ENCODE measurements at regions not wholly inside any gene's neighbourhood (a gene's known extent, or its start where the extent isn't known, plus 50 kb on each side); places are given as distances from the start of the nearest gene placed in this dataset.

DNA sequence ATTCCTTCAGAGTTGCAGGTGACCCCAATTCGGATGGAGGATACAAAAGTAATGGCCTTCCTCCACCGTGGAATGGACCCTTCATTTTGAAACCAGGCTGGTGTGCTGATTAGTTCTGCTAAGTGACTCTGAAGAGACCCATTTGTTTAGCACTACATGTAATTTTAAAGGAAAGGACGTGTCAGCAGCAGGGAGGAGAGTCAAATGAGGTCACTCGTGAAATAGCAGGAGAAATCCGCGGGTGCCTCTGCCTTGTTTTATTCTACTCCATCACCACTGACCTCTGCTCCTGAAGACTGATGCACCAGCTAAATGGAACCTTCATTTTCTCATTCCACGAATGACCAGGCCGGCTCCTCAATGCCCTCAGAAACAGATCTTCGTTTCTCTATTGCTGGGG, 589.2 kb downstream of the CDH11 start:
- DNase-seq, result no peak

- no peak for DNase-seq
Measured at GRCh38 chr16:64532117-64532516, 589.7 kb downstream of the CDH11 start.

DNA sequence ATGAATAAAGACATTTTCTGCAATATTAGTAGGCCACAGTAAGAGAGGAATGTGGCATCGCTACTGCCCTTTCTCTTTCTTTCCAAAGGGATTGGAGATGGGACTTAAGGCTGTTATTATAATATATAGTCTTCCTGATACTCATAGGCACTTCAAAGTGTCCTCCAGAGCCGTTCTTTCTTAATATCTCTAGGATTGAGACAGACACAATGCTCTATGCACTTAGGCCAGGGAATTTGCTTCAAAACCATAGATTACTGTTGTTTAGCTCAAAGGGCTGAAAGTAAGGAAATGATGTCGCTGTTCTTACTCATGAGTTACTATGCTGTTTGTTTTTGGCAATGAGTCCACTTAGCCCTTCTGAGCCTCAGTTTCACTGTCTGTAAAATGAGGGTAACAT, 590.5 kb downstream of the CDH11 start:
- no peak for DNase-seq

GRCh38 chr16:64522548-64522947, 599.3 kb downstream of the CDH11 start:
- DNase-seq, result no peak

- DNase-seq, result no peak
Measured at GRCh38 chr16:64513871-64514270, 608.0 kb downstream of the CDH11 start.

DNA sequence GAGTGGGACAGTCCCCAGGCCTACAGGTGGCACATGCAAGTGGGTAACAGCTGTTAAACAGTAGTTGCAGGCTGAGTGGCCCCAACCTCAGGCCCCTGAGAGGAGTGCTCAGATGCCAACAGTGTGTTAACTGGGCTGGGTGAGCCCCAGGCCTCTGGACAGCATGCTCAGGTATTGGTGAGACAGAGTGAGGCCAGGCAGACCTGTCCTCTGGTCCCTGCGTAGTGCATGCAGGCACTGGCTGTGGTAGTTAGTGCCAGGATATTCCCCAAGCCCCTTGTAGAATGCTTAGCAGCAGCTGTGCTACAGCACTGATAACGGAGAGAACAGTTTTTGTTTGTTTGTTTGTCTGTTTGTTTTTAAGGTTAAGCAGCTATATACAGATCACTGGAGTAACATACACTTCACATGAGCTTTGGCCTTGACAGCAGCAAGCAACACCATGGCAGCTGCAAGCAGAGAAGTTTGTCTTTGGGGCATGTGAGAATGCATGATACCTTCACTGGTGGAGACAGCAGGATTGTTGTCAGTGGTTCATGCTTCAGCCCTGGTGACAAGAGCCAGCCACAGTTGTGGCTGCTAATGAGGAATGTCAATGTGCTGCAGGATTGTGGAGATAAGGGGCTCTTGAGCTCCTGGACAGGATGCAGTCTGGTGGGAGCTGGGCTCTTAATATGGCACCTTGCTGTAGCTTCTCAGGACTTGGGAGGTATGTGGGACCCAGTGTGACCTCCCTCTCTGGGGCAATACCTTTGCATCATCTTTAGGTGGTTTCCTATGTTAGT, 614.4 kb downstream of the CDH11 start:
- DNase-seq, result no peak

DNA sequence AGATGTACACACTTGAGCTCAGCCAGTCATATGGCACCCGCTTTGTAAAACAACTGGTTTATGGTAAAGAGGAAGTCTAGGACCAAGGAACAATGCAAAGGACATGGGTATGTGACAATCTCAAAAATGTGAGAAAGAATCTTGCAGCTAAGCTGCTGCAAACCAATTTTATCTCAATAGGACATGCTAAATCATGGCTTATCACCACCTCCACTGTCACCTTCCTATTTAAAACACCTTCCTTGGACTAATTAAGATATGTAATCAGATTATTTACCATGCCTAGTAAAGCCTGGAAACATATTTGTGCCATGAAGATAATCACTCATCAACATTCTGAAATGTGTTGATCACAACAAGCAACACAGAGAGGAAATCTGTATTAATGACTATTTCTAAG, 622.7 kb downstream of the CDH11 start:
- no peak for DNase-seq

DNA sequence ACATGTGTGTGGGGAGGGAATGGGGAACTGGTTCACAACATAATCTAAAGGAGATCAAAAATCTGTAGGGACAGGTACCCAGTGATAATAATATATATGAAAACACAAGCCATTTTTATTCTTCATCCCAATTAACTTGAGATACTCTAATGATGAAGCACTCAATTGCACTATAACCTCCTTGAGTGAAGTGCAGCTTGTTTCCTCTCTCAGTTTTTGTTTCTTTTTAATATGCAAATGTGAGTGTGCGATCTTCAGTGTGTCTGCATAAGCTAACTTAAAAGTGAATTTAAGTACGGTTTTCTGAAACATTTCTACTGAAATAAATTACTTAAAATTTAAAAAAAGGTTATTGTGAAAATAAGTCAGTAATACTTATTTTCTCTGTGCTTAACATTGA, 623.5 kb downstream of the CDH11 start:
- DNase-seq, result no peak

GRCh38 chr16:64493709-64494108, 628.2 kb downstream of the CDH11 start:
- DNase-seq, result no peak

DNA sequence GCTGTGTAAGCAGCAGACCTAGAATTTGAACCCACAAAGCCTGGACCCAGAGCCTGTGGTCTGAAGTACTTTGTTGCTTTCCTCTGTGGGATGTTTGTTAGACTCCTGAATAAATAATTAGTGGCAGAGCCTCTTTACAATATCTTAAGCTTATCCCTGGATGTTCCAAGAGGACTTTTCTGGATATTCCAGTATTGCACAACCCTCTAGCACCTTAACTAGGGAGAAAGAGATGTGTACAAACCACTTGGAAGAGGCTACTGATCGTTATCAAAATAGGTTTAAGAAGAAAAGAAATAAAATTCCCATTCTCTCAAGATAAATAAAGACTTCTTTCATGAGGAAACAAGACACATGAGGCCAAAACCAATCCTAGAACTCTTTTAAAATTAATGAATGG, 632.4 kb downstream of the CDH11 start:
- DNase-seq, result no peak

DNA sequence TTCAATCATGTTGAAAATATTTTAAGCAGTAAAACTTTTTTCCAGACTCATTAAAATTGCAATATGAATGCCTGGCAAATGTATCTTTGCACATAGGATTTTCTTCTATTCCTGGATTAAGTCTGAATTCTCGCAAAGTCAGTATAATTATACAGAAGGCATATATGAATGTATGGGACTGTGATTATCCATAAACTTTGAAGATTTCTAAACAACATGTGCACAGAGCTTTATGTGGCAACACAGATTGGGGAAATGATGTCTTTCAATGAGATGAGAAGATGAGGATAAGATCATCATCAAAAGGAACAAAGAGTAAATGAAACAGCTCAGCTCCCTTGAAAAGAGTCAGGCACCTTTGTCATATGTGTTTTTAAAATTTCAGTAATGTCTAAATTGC, 635.3 kb downstream of the CDH11 start:
- DNase-seq, result no peak

DNA sequence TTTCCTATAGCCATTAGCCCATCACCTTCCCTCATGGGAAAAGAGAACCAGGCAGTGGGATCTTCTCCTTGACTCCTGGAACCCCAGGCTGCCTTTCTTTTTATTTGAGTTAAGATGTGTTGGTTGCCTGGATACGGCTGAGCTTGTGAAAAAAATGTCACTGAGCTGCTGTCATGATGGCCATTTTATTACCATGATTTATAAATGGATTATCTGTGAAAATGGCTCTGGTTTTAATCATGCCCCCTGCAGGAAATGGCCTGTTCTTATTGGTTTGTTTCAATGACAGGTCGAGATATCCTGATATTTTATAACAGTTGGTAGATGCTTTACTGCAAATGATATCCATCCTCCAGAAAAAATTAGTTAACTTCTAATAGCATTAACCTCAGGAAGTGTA, 640.4 kb downstream of the CDH11 start:
- DNase-seq, result no peak

DNA sequence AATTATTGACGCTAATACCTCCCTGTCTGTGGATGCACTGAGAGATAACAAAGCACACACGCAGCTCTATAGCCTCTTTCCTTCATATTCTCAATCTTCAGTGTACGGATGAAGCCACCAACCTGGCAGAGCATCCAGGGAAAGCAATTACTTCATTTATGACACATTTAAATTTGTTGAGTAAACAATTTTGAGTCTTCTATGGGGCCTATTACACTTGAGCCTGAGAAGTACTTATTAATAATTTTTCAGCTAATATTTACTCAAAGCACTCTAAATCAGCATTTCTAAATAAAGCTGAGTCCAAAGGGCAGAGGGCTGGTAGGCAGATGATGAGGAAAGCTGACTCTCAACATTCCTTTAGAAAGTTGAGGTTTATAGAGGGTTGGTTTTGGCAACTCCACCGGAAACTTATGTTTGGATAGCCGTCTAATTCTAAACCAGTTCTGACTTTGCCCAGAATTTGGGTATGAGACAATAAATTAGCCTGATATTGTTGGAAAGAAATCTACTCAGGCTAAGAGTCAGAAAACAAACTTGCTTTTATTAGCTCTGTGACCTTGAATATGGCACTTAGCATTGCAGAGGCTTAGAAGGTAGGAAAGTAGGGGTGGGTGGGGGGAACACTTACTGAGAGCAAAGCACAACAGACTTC, 643.5 kb downstream of the CDH11 start:
- no peak for DNase-seq

GRCh38 chr16:64475627-64476351, 646.1 kb downstream of the CDH11 start:
- DNase-seq, result no peak

- DNase-seq, result no peak
Measured at GRCh38 chr16:64470916-64471315, 650.9 kb downstream of the CDH11 start.

DNA sequence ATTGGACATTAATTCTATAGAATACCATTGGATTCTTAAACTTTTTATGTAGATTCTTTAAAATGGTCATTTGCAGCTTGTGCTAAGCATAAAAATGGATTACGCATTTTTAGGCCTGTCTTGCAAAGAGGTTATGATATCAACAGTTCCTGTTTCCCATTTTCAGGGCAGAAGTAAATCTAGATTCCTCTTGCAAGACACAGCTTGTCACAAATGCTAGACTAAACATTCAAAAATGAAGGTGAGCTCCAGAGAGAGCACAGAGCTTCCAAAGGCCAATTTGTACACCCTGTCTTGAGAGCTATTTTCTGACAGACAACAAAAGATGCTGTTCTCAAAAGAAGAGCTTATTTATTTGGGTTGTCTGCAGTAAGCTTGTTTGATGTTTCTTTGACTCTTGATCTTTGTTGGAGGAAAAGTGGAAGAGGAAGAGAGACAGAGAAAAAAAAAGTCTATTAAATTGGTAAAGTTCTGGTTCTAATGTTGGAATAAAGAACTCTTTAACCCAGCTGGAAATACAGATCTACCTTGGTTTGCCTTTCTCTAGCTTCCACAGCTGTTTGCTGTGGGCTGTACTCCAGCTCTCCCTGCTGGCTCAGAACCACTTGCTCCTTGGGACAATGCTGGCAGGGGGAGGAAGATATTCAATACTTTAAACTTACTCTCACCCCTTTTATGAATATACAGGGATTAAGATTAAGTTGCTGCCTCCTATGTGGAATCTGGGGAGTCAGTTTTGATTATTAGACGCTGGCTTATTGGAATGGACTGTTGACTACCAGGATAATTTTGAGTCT, 651.8 kb downstream of the CDH11 start:
- no peak for DNase-seq

DNA sequence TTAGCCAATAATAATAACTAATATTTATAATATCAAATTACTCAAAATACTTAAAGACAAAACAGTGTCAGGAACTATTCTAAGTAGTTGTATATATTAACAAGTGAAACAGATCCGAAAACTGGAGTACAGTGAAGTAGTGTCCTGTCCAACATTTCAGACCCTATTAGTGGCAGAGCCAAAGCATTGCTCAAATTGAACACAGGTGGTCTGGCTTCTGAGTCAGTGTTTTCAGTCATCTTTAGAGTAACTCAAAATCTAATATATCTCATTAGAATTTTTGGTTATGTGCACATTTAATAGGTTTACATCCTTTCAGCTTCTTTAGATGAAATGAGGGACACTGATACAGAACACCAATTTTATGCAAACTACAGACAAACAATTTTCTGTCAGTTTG, 652.5 kb downstream of the CDH11 start:
- no peak for DNase-seq

DNA sequence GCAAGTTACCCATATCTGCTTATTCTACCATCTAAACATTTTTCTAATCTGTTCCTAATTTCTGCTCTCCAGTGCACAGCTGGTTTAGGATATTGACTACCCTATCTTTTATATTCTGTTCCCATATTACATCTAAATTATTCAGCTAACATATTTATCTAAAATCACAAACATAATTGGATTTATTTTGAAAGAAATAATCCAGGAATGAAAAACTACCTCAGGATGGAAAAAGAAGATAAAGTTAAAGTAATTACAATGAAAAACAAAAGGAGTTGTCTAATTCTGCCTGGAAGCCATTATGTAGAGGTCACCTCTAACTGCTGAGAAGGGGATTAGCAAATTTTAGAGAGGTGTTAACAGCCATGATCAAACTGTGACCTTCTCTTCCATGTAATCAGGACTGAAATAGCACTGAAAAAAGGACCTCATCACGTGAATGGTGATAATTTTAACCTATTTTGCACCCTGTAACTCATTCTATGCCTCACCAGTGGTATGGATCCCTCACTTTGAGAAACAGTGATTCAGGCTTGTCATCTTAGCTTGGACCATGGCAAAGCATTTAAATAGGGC, 653.3 kb downstream of the CDH11 start:
- DNase-seq, result no peak

GRCh38 chr16:64459821-64460220, 662.0 kb downstream of the CDH11 start:
- DNase-seq, result no peak

DNA sequence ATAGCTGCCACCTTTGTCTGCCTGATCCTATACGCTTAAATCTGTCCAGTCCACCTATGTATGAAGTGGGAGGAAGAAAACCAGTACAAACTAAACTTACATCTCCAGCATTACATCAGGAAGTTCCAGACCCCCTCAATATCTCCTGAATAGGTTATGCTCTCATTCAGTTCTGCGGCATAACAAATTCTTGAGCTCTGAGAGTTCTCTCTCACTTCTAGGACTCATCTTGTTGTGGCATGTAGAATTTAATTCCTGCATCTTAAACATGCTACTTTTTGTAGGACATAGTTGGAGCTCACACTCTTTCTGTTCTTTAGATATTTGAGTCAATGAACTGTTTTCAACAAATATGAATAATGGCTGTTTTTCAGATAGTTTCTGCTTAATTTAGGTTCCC, 662.5 kb downstream of the CDH11 start:
- DNase-seq, result no peak

DNA sequence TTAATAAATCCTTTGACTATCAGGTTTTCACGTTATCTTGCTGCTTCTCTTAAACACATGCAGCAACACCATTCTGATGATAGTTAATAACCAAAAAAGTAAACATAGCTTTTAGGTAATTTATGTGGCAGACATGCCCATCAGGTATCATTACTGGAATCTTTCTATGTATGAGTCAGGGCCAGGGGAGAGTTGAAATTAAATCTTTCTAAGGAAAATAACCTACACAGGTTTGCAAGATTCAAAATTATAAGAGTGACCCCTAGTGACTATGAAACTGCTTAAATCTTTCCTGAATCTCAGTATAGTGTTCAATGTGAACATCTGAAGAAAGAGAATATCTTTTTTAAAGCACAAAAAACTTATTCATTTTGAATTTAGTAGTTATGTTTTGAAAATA, 666.6 kb downstream of the CDH11 start:
- DNase-seq, result no peak

DNA sequence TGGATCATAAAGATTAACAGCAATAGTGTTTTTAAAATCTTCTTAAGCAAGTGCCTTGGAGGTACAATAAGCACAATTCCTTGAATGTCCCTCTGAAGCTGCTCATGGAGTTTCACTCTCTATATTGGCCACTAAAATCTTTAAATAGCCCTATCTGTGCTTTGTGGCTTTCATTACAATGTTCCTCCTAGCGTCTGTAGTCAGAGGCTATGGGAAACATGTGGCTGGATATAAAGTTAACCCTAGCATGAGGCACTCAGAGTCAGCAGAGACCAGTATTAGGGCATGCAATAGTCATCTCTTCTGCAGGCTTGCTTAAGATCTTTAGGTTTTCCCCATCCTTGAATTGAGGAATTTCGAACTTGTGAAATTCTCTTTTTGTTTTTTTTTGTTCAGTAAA, 668.2 kb downstream of the CDH11 start:
- no peak for DNase-seq

DNA sequence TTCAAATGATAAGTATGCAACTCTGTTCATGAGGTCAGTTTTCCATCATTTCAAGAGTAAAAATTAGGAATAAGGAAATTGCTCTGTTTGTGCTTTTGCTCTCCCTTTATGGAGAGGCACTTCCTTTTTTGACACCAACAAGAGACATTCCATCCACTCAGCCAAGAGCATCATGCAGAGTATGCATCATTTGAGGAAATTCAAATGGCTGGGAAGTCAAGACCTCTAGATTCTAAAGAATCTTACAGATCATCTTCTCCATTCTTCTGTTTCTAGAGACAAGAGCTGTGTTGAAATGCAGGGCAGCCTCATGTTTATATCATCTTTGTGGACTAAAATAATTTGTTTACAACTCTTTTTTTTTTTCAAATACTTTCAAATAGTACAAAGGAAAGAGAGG, 669.4 kb downstream of the CDH11 start:
- no peak for DNase-seq
